ENCODE measurements at regions not wholly inside any gene's neighbourhood (a gene's known extent, or its start where the extent isn't known, plus 50 kb on each side); places are given as distances from the start of the nearest gene placed in this dataset.

DNA sequence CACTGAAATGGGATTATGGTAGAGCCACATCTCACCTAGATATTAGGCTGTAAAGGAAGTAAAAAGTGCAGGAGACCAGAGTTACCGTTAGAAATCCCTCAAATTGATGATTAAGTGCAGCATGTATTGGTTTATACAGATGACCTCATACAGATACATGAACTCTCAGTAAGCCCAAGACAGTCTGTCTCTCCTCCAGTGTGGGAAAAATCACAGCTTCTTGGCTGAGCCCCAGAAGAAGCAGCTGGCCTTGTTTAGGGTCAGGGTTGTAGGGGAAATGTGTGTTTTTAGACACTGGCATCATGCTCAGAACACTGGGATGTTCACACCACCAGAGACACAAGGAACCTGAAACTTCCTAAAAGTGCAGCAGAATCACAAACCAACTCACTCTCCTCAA is 135.9 kb downstream of the KATNIP start:
- DNase-seq (ENCODE audit: low read depth): peak; percentile 73

DNA sequence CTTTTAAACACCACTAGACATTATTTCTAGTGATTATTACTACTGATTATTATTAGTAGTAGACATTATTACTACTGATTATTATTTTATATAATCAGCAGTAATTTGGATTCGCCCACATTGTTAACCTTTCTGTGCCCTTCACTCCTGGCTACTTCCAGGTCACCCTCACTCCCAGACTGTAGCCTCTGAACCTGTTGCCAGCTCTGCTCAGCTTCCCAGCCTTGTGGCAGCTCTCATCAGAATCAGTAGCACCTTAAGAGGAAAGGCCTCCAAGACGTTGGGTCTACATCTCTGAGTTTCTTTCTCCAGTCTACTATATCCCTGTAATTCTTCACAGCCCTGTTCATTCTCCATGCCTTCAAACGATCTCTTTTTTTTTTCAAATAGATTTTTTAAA is 137.0 kb downstream of the KATNIP start:
- no peak for DNase-seq (ENCODE audit: low read depth)

DNA sequence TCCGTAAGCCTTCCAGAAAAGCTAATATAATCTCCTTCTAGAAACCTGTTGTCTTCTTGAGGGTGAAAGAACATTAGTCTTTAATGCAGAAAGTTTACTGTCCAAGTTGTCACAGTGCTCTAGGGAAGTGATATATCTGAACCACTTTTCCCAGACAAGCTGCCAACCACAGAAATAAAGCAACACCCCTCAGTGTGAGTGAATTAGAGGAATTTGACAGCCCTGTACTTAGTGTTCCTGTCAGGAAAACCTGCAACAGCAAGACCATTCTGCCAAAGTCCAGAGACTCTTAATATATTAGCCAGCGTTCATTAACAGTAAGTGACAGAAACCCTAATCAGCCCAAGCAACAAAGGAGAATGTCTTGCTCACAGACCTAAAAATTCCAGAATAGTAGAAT is 137.7 kb downstream of the KATNIP start:
- DNase-seq (ENCODE audit: low read depth): no peak

DNA sequence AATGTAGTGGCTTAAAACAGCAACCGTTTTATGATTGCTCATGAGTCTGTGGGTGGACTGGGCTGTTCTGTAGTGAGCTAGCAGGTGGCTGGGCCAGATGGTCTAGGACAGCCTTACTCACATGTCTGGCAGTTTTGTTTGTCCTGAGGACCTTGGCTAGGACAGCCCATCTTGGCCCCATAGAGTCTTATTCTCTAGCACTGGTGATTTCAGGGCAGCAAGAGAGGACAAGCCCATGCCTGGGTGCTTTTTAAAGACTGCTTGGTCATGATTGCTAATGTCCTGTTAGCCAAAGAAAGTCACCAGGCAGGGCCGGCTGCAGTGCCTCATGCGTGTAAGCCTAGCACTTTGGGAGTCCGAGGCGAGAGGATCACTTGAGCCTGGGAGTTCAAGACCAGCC is 139.8 kb downstream of the KATNIP start:
- no peak for DNase-seq (ENCODE audit: low read depth)

DNA sequence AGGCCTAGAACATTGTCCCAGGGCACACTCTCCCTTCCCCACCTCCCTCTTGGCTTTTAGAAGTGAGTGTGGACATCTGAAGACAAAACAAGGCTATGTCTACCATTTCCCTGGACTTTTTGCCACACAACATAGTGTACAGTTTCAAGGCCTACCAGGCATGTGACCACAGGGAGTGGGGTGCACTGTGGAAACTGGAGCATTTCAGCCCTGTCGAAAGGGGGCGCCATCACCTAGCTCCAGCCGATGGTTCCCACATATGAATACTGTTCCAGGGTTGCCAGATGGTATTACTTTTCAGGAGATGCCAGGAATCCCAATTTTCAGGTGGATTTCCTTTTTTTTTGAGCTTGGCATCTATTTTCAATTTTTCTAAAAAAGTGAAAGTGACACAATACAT is 140.7 kb downstream of the KATNIP start:
- DNase-seq (ENCODE audit: low read depth): peak; percentile 44

DNA sequence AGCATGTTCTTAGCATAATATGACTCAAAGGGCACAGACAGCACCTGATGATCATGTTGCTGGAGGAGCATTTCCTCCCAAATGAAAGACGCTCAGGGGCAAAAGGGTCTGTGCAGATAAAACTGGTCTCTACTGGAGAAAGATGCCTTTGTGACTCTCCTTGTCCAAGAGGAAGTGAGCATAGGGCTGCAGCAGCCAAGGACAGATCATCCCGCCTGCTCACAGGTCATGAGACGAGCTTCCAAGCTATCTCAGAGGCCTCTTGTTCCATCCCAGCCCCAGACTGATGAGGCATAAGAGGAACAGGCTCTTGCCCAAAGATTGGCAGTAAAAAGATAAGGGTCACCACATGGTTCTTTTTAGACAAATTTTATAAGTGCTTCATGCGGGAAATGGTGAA is 141.8 kb downstream of the KATNIP start:
- DNase-seq (ENCODE audit: low read depth): no peak

DNA sequence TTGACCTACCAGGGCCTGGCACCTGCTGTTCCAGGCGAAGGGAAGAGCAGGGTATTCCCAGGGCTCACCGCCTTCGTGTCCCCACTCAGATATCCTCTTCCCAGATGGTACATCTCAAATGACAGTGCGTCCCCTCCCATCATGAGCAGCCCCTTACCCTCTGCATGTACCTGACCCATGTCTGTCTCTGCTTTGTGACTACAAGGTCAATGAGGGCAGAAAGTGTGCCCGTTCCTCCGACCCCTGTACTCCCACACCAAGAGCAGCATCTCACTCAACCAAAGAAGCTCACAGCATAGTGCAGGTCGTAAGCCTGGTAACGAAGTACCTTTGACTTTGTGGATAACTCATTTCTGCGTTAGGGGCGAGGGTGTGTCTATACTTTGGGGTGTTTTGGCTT is 142.6 kb downstream of the KATNIP start:
- DNase-seq (ENCODE audit: low read depth): no peak

DNA sequence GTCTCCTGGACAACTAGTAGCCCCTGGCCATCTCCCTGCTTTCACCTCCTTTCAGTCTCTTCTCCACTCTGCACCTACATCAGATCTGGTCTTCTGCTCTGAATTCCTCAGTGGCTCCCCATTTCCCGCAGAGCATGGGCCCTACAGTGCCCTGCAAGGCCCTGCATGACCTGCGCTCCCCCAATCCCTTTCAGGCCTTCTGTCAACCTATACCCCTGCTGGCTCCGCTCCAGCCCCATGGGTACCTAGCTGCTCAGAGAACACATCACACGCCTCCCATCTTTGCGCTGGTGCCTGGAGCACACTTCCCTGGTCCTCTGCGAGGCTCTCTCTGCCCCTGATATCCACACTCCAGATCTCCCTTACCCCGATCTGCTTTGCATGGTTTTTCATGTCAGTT is 145.2 kb downstream of the KATNIP start:
- no peak for DNase-seq (ENCODE audit: low read depth)

DNA sequence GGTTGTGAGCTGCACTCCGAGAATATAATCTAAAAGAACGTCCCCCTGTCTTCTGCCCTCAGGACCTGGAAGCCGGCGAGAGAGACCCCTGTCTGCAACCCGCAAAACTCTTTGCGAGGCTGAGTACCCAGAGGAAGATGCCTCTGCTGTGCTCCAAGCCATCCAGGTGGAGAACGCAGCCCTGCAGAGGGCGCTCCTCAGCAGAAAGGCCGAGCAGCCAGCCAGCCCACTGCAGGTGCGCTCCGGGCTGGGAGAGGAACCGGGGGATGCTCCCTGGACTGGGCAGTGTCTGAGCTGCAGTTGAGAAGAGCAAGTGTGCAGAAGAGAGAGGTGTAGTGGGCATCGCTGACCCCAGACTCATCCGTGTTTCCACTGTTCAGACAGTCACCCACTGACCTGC is 148.3 kb downstream of the KATNIP start:
- DNase-seq (ENCODE audit: low read depth): no peak

DNA sequence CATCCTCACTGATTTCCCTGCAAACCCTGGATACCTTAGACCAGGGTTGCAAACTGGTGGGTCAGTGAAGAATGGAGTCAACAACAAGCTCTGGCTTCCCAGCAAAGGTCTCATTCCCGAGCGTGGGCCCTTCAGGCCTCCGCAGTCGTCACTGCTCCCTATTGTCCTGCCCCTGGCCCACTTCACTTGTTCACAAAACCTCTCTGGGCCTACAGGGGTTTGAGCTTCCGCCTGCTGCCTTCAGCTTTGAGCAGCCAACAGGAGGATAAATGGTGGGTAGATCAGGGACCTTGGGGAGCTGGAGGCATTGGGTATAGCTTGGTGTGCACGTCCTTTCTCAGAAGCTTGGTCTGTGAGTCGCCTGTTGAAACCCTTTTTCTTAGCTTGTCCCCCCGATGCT is 148.8 kb downstream of the KATNIP start:
- DNase-seq (ENCODE audit: low read depth): no peak

DNA sequence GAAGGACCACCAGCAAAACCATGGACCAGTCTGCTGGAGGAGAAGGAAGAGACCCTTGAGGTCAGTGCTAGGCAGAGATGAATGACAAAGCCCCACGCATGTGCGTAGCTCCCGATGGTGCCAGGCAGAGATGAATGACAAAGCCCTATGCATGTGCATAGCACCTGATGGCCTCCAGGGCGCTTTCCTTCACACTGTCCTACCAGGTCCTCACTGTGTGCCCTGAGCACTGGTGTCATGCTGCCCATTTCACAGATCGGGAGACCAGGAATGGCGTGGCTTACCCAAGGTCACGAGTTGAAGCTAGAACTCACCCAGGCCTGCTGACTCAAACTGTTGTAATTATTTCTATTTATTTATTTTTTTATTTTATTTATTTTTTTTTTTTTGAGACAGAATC is 149.6 kb downstream of the KATNIP start:
- no peak for DNase-seq (ENCODE audit: low read depth)

DNA sequence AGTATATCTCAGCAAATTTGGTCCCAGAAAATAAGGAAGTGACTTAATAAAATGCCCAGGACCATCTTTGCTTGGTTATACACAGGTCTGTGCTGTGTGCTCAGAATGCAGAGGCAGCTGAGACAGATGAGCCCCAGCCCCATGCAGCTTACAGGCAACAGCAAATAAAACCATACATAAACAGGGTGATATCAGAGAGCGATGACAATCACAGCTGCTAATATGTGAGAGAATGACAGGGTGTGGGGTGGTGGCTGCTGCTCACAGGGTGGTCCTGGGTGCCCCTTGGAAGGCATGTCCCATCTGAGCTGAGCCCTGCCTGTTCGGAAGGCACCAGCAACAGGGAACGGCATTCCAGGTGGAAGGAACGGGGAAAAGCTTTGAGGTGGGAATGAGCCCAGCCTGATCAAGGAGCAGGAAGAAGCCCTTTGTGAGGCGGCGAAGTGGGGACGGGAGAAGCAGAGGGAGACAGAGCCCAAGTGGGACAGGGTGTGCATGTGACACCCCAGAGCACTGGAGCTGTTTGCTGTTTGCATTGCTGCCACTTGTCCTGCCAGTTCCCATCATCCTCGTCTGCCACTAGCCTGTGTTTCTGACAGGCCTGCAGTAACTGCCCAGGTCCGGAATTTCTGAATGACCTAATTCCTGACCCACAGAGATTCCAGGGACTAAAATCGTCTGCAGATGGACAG is 150.5 kb downstream of the KATNIP start:
- DNase-seq (ENCODE audit: low read depth): no peak

DNA sequence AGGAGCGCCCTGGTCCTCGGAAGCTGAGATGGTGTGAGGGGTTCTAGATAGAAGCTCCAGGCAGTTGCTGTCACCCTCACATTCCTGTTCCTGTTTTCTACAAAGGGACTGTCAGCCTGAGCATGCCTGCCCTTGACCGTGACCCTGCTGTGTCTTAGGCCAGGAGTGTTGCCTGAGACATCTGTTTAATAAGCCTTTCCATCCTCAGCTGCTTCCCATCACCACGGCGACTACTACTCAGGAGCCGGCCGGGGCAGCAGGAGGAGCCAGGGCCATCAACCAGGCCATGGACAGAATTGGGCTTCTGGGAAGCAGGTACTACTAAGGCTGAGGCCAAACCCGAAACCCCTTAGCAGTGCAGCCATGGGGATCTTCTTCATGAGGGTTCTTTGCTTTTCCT is 151.4 kb downstream of the KATNIP start:
- DNase-seq (ENCODE audit: low read depth): no peak

DNA sequence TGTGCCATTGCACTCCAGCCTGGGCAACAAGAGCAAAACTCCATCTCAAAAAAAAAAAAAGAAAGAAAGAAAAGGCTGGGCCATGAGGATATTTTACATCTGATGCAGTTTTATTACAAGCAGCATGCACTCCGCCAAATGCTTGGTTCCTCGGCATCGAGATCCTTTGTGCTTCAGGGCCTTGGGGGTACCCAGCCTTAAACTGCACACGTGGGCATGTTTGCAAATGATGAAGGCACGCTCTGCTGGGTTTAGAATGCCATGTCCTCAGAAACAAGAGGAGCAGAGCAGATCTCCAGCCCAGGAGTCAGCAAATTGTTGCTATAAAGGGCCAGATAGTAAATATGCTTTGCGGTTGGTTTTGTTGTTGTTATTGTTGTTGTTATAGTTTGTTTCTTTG is 153.2 kb downstream of the KATNIP start:
- DNase-seq (ENCODE audit: low read depth): no peak

DNA sequence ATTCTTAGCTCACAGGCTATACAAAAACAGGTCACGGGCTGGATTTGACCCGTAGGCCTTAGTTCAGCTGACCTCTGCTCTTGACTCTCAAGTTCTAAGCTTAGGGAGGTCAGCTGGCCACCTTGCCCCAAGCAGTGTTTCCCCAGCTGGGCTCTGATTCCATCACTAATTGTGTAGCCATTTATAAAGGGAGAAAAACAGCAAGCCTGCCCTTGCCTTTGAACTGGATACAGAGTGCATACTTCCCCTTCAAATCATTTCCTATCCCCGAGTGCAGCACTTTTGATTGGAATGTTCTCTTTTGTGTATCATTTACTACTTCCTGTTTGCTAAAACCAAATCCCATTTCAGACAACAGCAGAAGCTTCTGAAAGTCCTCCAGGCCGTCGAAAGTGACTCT is 153.6 kb downstream of the KATNIP start:
- DNase-seq (ENCODE audit: low read depth): peak; percentile 65

DNA sequence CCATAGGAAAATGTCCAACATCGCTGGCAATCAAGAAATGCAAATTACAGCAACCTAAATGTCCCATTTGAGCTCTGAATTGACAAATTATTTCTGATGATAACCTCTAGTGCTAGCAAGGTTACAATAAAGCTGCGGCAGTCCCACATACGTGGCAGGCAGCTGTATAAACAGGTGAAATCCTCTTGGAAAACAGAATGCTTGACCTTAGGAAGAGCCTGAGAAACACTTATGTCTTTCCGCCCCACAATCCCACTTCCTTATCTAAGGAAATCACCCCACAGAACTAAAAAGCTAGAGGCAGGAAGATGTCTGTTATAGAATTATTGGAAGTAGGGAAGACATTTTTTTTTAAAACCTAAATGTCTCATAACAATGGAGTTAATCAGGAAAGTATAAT is 154.3 kb downstream of the KATNIP start:
- DNase-seq (ENCODE audit: low read depth): no peak

DNA sequence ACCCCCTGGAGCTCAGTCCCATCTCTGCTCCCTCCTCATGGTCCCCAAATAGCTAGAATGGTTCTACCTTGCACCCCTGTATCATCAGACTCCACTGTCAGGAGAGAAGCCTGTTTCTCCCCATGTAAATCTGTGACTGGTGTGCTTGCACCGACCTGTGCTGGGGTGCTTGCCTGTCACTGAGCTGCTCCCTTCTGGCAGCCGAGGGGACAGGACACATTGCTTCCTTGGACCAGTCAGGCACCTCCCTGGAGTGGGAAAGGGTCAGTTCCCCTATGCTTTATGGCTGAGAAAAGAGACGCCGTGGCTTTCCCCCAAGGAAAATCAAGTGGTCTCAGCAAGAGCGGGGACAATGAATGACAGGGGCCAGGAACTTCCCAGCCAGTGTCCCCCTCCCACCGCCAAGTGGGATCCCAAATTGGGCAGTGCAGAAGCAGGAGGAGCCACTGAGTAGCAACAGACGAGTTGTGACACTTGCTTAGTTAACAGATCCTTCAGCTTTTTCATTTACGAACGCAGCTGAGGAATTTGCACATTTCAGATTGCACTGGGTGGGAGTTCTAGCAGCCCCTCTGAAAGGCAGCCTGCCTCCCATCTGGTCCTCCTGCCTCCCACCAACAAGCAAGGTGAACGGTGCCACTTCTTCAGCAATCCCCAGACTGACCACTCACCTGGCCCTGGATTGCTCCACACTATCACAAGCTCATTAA is 156.4 kb downstream of the KATNIP start:
- no peak for DNase-seq (ENCODE audit: low read depth)

DNA sequence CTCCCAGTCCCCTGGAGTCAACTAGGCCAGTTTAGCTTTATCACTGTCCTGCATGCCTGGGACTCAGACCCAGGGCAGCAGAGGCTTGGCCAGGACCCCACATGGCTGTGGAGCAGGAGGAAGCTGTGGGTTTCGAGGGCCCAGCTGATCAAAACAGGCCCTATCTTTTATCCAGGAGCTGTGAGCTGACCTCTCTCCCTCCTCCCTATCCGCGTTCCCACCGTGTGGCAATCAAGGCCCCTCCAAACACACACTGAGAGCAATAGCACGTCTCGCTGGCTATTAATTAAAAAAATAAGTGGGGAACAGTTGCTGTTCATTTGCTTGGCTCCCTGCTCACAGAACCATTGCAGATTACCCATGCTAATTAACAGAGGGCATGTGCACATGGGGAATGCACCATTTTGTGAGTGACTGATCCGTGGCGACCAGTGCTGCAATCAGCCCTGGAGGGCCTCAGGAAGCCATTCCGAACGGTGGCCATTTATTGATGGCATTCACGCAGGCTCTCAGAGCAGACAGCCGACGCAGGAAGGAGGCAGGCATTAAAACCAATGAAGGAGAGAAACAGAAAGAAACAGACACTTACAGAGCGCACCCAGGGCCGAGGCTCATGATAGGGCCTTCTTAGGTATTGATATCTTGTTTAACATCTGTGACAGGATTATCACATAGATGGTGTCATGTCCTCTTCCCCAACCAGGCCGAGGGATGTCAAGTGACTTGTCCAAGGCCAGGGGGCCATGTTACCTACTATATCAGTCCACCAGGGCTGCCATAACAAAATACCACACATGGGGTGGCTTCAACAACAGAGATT is 157.1 kb downstream of the KATNIP start:
- no peak for DNase-seq (ENCODE audit: low read depth)

DNA sequence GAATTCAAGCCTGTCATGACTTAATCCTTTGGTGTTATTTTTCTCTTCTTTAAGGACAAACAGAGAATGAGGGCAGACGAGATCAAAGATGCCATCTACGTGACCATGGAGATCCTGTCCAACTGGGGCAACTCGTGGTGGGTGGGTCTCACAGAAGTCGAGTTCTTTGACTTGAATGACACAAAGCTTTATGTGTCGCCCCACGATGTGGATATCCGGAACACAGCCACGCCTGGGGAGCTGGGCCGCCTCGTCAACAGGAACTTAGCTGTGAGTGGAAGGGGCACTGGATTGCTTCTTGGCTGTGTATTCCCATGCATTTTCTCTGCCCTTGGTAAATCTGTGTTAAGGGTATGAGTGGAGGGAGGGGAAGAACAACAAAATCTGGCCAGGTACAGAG is 158.7 kb downstream of the KATNIP start:
- no peak for DNase-seq (ENCODE audit: low read depth)

DNA sequence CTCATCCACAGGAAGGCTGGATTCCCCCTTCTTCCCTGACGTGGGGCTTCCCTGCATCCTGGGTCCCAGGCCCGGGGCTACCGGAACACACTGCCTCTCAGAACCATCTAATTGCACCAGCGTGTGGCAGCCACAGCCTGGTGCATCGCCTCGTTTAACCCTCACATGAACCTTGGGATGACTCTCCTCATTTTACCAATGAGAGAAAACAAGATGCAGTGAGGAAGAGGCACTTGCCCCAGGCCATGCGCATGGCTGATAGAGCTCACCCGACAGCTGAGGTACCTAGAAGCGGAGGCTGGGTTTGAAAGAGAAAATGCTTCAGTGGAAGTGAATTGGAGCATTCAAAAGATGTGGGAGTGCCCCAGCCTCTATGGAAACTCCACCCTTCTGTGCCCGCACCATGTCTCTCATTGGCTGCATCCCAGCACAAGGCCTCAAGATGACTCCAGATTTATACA is 162.3 kb downstream of the KATNIP start:
- no peak for DNase-seq (ENCODE audit: low read depth)

DNA sequence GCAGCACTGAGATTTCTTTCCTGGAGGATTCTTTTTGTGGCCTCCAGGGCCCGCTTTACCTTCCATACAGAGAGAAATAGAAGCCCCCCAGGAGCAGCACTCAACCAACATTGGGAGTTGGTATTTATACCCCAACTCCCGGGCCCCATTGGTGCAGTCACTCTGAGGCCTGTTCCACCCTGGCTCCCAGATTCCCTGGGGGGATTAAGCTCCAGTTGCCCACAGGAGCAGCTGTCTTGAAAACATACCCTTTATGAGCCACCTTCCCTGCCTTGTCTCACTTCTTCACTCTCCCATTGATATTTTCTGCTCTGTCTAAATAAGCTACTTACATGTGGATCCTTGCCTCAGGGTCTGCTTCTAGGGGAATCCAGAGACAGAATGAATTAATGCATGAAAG is 167.8 kb downstream of the KATNIP start:
- no peak for DNase-seq (ENCODE audit: low read depth)

DNA sequence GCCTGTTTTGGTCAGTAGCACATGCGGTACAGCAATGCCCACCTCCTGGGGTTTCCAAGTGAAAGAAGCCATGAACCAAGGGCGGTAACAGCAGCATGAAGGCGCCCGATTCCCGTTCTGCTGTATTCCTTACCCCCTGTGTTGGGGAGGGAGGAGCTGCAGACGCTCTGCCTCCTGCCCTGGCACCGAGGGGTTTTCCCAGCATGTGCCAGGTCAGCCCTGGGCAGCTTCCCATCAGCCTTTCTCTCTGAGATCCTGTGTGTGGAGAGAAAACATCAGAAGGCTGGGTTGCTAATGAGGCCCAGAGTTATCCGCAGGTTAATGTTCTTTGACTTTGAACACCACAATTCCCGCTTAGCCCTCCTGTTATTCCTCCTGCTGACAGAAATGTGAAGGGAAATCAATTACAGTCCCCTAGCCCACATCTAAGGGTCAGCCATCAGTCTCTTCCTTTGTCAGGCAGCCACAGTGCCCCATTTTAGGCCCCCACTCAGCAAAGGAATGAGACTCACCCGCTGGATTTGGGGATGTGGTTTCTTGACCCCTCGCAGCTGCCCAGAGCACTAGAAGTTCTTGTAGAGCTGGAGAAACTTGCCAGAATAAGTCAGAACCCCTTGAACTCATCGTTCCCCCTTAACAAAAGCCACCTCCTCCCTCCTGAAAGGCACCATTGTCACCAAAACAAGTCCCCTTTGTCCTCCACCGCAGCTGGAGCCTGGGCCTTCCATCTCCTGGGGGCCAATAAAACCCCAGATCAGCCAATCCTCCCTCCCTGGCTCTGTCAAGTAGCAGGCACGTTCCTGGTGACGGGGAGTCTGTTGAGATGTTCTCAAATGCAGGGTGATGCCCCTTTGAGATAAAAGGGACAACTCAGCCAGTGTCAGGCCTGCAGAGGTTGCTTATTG is 168.5 kb downstream of the KATNIP start:
- no peak for DNase-seq (ENCODE audit: low read depth)

Measured in EH (cell line).